GM18502 (cell line): ENCODE measurements at regions not wholly inside any gene's neighbourhood (a gene's known extent, or its start where the extent isn't known, plus 50 kb on each side); places are given as distances from the start of the nearest gene placed in this dataset.

Source experiments
- ATAC-seq: cut with Tn5 transposase; IDR thresholded peaks from one replicate; pipeline ENCODE4 v1.9.1; 2021; ENCODE audit warnings: mild to moderate bottlenecking; ENCODE audit not compliant: unreplicated experiment, poor library complexity

DNA sequence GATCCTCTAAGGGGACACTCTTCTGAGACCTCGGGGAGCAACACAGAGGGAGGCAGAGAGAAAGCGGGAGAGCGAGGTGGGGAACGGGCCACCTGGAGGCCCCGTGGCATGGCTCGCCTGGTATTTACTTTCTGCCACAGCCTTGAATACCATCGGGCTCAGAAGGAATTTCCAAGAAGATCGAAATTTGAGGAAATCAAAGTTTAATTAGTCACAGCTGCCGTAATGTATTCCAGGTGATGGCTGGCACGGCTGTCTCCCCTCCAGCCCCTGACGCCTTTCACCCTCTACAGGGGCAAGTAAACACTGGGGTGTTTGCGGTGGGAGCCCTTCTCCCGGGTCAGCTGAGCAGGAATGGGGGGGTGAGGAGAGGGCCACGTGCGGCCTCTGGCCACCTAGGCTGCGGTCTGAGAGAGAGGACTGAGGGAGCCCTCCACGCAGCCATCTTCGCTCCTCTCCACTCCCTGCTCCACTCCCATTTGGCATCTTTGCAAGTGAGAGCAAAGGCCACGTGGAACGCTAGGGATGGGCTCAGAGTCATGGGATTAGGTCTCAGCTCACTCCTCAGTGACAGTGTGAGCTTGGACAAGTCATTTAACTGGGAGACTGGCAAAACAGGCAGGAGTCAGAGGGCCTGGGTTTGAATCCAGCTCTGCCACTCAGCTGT is 125.2 kb downstream of the SYF2 start:
- ATAC-seq = no peak

- ATAC-seq = no peak
Measured at GRCh38 chr1:25106352-25106751, 126.0 kb downstream of the SYF2 start.

DNA sequence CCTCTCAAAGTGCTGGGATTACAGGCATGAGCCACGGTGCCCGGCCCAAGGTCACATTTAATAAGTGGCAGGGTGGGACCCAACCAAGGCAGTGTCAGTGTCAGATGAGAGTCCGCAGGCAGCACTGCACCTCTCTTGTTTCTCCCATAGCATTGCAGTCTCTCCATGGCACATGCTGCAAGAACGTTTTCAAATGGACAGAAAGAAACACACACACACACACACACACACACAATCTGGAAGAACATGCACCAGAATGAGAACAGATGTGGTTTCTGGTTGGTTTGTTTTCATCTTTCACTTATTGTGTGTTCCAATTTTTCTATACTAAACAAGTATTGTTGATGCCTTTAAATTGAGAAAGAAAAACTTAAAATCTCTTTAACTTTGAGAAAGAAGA is 126.5 kb downstream of the SYF2 start:
- no peak for ATAC-seq

- ATAC-seq = no peak
Measured at GRCh38 chr1:25104932-25105561, 127.3 kb downstream of the SYF2 start.

GRCh38 chr1:25103164-25103795 is 129.0 kb downstream of the SYF2 start:
- no peak for ATAC-seq

- ATAC-seq = no peak
Measured at GRCh38 chr1:25100151-25100833, 132.0 kb downstream of the SYF2 start.

DNA sequence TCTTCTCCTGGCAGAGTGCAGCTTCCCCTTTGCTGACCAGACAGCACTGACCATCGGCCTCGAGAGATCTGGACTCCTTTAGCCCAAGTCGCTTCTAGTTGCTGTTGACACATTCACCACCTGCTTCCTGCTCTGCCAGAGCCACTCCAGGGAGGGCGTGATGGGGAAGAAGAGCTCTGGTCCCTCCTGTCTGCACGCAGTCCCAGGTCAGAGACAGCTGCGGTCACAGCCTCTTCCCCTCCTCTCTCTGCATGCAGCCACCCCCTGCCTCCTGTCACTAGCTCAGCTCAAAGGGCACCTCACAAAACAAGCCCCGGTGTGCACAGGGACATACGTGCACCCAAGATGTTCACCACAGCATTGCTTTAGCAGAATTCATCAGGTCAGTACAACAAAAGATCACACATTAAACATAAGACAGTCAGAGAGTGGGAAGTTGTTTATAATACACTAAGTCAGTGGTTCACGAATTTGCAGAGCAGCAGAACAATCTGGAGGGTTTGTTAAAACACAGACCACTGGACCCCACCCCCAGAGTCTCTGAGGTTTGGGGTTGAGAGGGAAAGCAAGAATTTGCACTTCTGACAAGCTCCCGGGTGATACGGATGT is 132.9 kb downstream of the SYF2 start:
- ATAC-seq = no peak

- no peak for ATAC-seq
Measured at GRCh38 chr1:25098717-25099116, 133.6 kb downstream of the SYF2 start.

DNA sequence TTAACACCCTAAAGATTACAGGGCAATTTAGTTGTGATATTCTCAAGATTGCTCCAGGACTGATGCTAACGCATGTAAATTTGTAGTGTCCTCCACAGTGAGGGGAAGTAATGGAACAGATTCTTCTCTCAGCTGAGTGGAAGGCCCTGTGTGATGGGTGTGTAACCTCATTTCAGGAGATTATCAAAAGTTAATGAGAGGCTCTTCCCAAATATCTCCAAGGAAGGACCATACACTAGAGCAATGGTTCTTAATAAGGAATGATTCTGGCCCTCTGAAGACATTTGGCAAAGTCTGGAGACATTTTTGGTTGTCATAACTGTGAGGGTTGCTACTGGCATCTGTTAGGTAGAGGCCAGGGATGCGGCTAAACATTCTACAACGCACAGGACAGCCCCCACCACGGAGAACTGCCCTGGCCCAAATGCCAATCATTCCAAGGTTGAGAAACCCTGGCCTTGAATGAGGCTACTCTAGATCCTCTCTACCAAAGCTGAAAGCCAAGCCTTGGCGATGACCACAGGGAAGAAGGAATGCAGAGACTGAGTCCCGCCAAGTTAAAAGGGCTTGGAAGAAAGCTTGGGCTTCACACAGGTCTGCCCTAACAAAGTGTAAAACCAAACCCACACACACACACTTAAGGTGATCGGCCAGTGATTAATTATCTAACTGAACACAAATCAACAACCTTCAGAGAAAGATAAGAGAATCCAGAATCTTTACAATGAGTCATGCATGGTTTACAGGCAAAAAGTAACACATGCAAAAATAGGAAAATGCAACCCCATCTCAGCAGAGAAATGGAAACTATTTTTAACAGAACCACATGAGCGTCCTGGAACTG is 135.8 kb downstream of the SYF2 start:
- ATAC-seq = no peak

DNA sequence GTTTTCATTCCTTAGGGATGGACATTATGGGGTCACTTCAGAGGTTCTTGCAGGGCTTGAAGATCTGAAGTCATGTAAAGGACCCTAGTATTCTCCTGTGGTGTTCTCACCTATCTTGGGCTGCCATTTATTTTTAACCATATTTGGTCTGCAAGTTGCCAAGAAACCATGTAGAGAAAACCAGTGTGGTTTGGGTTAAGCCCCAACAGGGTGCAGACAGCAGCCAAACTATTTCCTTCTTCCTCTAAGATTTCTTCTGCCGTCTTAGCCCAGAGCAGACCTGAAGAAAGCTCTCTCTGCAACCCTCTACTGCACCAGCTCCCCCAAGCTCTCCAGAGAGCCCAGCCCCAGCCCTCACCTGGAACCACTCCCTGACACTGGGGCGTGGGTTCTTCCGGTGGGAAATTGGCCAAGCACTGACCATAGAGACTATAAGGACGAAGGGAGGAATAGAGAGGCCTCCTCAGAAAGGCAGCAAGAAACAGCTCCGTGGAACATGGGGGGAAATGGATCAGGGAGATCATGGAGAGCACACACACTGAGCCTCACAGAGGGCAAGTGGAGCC is 136.6 kb downstream of the SYF2 start:
- no peak for ATAC-seq

- no peak for ATAC-seq
Measured at GRCh38 chr1:25094995-25095394, 137.3 kb downstream of the SYF2 start.

DNA sequence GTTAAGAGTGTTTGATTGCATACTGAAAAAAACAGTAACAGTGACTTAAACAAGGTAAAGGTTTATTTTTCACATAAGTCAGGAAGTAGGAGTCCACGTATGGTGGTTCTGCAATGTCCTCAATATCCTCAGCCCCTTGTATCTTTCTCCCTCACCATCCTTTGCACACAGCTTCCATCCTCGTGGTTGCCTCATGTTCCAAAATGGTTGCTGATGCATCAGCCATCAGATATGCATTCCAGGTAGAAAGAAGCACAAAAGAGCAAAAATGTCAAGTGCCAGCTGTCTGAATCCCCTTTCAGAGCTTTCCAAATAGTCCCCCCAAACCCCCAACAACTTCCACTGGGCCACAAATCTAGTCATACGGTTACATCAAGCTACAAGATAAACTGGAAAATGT is 138.1 kb downstream of the SYF2 start:
- no peak for ATAC-seq

- ATAC-seq = no peak
Measured at GRCh38 chr1:25091658-25092057, 140.6 kb downstream of the SYF2 start.

DNA sequence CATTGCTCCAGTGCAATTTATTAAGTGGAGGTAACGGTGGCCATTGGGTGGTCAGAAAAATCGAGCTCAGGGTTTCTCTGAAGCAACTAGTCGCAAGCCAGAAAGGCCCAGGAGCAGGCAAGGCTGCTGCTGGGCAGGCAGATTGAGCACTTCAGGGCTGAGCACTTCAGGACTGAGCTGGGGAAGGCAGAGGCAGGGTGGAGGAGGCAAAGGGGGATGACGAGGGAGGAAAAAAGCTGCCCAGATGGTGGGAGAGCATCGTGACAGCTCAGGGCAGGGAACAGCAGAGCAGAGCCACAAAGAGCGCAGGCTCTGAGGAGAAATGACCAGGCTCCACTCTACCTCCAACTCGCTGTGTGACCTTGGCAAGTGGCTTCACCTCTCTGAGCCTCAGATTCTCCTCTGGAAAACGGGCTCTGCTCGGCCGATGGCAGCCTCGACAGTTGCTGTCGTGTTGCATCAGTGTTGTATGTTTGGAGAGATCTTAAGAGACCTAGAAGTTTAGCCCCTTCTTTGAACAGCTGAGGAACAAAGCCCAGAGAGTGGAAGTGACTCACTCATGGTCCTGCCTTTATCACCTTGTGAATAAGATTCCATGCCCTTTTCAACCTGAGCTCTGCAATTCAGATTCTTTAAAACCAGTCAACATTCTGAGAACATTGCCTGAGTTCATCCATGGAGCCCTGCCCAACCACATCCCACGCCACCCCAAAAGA is 141.4 kb downstream of the SYF2 start:
- ATAC-seq = no peak

DNA sequence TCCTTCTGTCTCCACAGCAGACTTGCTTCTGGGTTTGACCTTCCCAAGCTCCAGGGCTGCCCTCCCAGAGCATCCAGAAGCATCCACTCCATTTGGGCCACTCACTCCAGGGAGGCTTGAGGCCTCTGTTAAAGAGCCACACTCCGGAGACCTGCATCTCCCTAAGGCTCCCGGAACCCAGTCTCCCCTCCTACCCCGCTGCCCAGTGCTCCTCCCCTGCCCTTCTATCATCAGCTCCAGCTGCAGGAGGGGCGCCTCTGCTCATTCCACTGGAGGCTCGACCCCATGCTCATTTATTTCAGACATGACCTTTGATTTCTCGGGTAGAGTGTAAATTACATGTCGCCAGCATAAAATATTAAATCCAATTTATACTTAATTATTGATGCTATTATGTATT is 142.5 kb downstream of the SYF2 start:
- ATAC-seq = no peak

DNA sequence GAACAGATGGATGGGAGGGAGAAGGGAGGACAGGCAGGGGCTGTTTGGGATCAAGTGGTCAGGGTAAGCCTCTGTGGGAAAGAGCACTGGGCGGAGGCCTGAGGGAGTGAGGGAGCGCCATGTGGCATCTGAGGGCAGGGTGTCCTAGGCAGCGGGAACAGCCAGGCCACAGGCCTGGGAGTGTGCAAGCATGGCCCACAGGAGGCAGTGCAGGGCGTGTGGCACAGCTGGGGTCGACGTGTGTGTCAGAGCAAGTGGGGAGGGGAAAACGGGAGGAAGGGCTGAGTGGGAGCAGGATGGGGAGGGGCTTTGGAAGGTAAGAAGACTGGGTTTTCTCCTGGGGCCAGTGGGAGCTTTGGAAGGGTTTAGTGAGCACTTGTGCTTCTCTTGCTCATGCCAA is 143.4 kb downstream of the SYF2 start:
- ATAC-seq = no peak

GRCh38 chr1:25088180-25088701 is 144.1 kb downstream of the SYF2 start:
- ATAC-seq = no peak

- ATAC-seq = no peak
Measured at GRCh38 chr1:25086518-25087079, 145.7 kb downstream of the SYF2 start.

GRCh38 chr1:25084407-25084806 is 147.9 kb downstream of the SYF2 start:
- ATAC-seq = no peak
